K562 (cell line): ENCODE measurements at regions not wholly inside any gene's neighbourhood (a gene's known extent, or its start where the extent isn't known, plus 50 kb on each side); places are given as distances from the start of the nearest gene placed in this dataset.

Source experiments
- ATAC-seq: fragments of 200-7000 bp; cut with Tn5 transposase; 3 replicates; pipeline ENCODE4 v1.9.1; 2020; ENCODE audit warnings: moderate library complexity
- BruUV-seq: library from RNA; stranded (reverse); fragments of 400-500 nt; replicated peaks from 2 replicates; lab custom pipeline; 2021; lab: Mats Ljungman, UMichigan
- CTCF ChIA-PET: fragments of 300-600 bp; formaldehyde crosslinking; extraction: SDS; loops from one replicate; lab custom pipeline; 2021; ENCODE audit warnings: low intra/inter-chr PET ratio; lab: Yijun Ruan, JAX
- POLR2A ChIA-PET: fragments of 300-600, 350-650 bp; sonication (Branson Sonifier 250); formaldehyde crosslinking; extraction: SDS; loops from one replicate; lab custom pipeline; 2021; ENCODE audit warnings: antibody characterized with exemption, inconsistent platforms; lab: Yijun Ruan, JAX
- DNase-seq, 4 experiments: peaks; one replicate each; pipeline versions ENCODE4 v3.0.0 to v3.0.0-alpha.2; 2011 to 2018; ENCODE audit warnings: low spot score in 3 of 4, mixed read lengths in 3 of 4; ENCODE audit errors: extremely low read depth in 1 of 4
- FAIRE-seq: peaks from 2 replicates; lab custom pipeline; 2011; peaks lifted over from hg19 to GRCh38; lab: Jason Lieb, UNC
- H2AFZ ChIP-seq: 2 replicates; pipeline ENCODE4 v1.6.0; 2011; ENCODE audit warnings: low read depth, low read length, control low read depth, inconsistent platforms
- H3K27ac ChIP-seq: fragments of 200-600 bp; 3 replicates; pipeline ENCODE4 v1.8.0; 2011; ENCODE audit warnings: low read depth, mild to moderate bottlenecking, control low read depth, inconsistent platforms, low read length, moderate library complexity, mixed read lengths; ENCODE audit errors: extremely low read depth
- H3K27me3 ChIP-seq, 2 experiments: fragments of 300-600 bp in 1 of 2; 2 replicates in 1 of 2; 3 replicates in 1 of 2; pipeline versions ENCODE4 v1.6.0 to v1.8.0; 2011; ENCODE audit warnings: inconsistent platforms in 2 of 2, low read length in 2 of 2, mild to moderate bottlenecking in 1 of 2, mixed read lengths in 1 of 2, moderate library complexity in 1 of 2; ENCODE audit not compliant: control insufficient read depth in 2 of 2, insufficient read depth in 2 of 2
- H3K36me3 ChIP-seq: fragments of 300-600 bp; 3 replicates; pipeline ENCODE4 v1.8.0; 2011; ENCODE audit warnings: mild to moderate bottlenecking, low read length, inconsistent platforms; ENCODE audit not compliant: control insufficient read depth, insufficient read depth
- H3K4me1 ChIP-seq, 2 experiments: fragments of 200-600 bp in 1 of 2; replicated peaks in 1 of 2; 2 replicates in 1 of 2; 3 replicates in 1 of 2; pipeline versions ENCODE4 v1.5.1 to v1.8.0; 2011; ENCODE audit warnings: inconsistent platforms in 2 of 2, low read length in 2 of 2, mild to moderate bottlenecking in 1 of 2, mixed read lengths in 1 of 2, moderate library complexity in 1 of 2; ENCODE audit not compliant: control insufficient read depth in 2 of 2, insufficient read depth in 2 of 2
- H3K4me2 ChIP-seq: 2 replicates; pipeline ENCODE4 v1.6.1; 2011; ENCODE audit warnings: low read length, control low read depth, inconsistent platforms, mixed read lengths; ENCODE audit not compliant: insufficient read depth
- H3K4me3 ChIP-seq: fragments of 200-600 bp; sonication (generic), shearing (Covaris generic); 2 replicates; pipeline ENCODE4 v1.5.1; 2016; ENCODE audit warnings: control low read depth, inconsistent platforms
- H3K79me2 ChIP-seq: fragments of 200-600 bp; 3 replicates; pipeline ENCODE4 v1.8.0; 2011; ENCODE audit warnings: low read length, inconsistent platforms; ENCODE audit not compliant: control insufficient read depth, insufficient read depth
- H3K9ac ChIP-seq, 2 experiments: 2 replicates each; pipeline versions ENCODE4 v1.6.0 to v1.6.1; 2011; ENCODE audit warnings: low read depth in 2 of 2, low read length in 2 of 2, control low read depth in 1 of 2, inconsistent platforms in 1 of 2, mild to moderate bottlenecking in 1 of 2, mixed read lengths in 1 of 2; ENCODE audit not compliant: insufficient read depth in 1 of 2
- H3K9me1 ChIP-seq: one replicate; pipeline ENCODE4 v1.6.0; 2011; ENCODE audit warnings: inconsistent platforms, mild to moderate bottlenecking, low read length, moderate library complexity; ENCODE audit not compliant: control insufficient read depth, insufficient read depth
- H3K9me3 ChIP-seq: replicated peaks from 2 replicates; pipeline ENCODE4 v1.5.1; 2011; ENCODE audit warnings: low read depth, low read length, inconsistent platforms; ENCODE audit not compliant: control insufficient read depth, insufficient read depth
- H4K20me1 ChIP-seq: replicated peaks from 2 replicates; pipeline ENCODE4 v1.6.1; 2011; ENCODE audit warnings: low read length, inconsistent platforms, mixed read lengths; ENCODE audit not compliant: control insufficient read depth, insufficient read depth
- C11orf30 ChIP-seq: fragments of 450-650 bp; IDR thresholded peaks from 2 replicates; pipeline ENCODE4 v1.6.1; 2016; ENCODE audit warnings: low read depth, mild to moderate bottlenecking
- CUX1 ChIP-seq: fragments of 200-800 bp; sonication (Bioruptor generic); IDR thresholded peaks from 2 replicates; pipeline ENCODE4 v1.6.1; 2016; ENCODE audit warnings: missing genetic modification characterization, missing compliant biosample characterization
- HNRNPUL1 ChIP-seq: fragments of 200-400 bp; formaldehyde crosslinking; IDR thresholded peaks from 2 replicates; pipeline ENCODE4 v1.6.1; 2017; ENCODE audit warnings: low read length
- HOXB6 ChIP-seq: fragments of 250-450 bp; sonication (Bioruptor Pico); IDR thresholded peaks from 2 replicates; pipeline ENCODE4 v1.5.1; 2022; ENCODE audit warnings: mild to moderate bottlenecking, borderline replicate concordance
- SRSF1 ChIP-seq: fragments of 200-400 bp; formaldehyde crosslinking; IDR thresholded peaks from 2 replicates; pipeline ENCODE4 v1.6.1; 2017; ENCODE audit warnings: mild to moderate bottlenecking, low read depth, low read length, moderate library complexity
- SRSF9 ChIP-seq: fragments of 200-400 bp; formaldehyde crosslinking; IDR thresholded peaks from 2 replicates; pipeline ENCODE4 v1.6.1; 2017; ENCODE audit warnings: low read depth, low read length, borderline replicate concordance
- TGIF2 ChIP-seq: sonication (generic); formaldehyde crosslinking; IDR thresholded peaks from 2 replicates; pipeline ENCODE4 v1.8.1; 2022; ENCODE audit warnings: mild to moderate bottlenecking, missing genetic modification reagents, moderate library complexity
- TRIM24 ChIP-seq, 2 experiments: fragments of 450-650 bp; IDR thresholded peaks; 2 replicates each; pipeline ENCODE4 v1.6.1; 2016
- TSC22D4 ChIP-seq: fragments of 450-650 bp; IDR thresholded peaks from 2 replicates; pipeline ENCODE4 v1.6.1; 2016; ENCODE audit warnings: missing genetic modification characterization, missing biosample characterization, control low read depth
- ZNF212 ChIP-seq: fragments of 450-650 bp; formaldehyde crosslinking; IDR thresholded peaks from 2 replicates; pipeline ENCODE4 v1.4.0; 2020; ENCODE audit warnings: mild to moderate bottlenecking
- ZNF695 ChIP-seq: fragments of 450-650 bp; formaldehyde crosslinking; IDR thresholded peaks from 2 replicates; pipeline ENCODE4 v1.4.0; 2020; ENCODE audit warnings: mild to moderate bottlenecking, moderate library complexity
- ZSCAN29 ChIP-seq: fragments of 450-650 bp; IDR thresholded peaks from 2 replicates; pipeline ENCODE4 v1.6.1; 2017
- WGBS: fragments of 100-300 bp; shearing (Covaris generic); methylation state at CpG from one replicate; pipeline ENCODE4 v1.1.6; 2016; ENCODE audit warnings: low coverage, mixed read lengths; ENCODE audit not compliant: insufficient coverage; ENCODE audit errors: missing lambda C conversion rate; 5-methylcytosine and 5-hydroxymethylcytosine counted together
- in situ Hi-C: fragments of 300-500 bp; cut with MboI; formaldehyde crosslinking; loops from 4 replicates; pipeline ENCODE4 v1.15.0; 2018; ENCODE audit warnings: inconsistent platforms, mixed read lengths
- intact Hi-C: fragments of 100-400 bp; cut with micrococcal nuclease; formaldehyde crosslinking; loops from 2 replicates; pipeline ENCODE4 v1.14.2; 2022
- TF ChIP-seq, protein P1 (sequence below): fragments of 150-350 bp; IDR thresholded peaks from 2 replicates; pipeline ENCODE4 v1.6.1; 2014; ENCODE audit warnings: low read depth, mild to moderate bottlenecking, low read length, borderline replicate concordance

GRCh38 chr1:56074007-56074651, 505.2 kb downstream of the PLPP3 start (continued):
- TF ChIP-seq, protein P1, sequence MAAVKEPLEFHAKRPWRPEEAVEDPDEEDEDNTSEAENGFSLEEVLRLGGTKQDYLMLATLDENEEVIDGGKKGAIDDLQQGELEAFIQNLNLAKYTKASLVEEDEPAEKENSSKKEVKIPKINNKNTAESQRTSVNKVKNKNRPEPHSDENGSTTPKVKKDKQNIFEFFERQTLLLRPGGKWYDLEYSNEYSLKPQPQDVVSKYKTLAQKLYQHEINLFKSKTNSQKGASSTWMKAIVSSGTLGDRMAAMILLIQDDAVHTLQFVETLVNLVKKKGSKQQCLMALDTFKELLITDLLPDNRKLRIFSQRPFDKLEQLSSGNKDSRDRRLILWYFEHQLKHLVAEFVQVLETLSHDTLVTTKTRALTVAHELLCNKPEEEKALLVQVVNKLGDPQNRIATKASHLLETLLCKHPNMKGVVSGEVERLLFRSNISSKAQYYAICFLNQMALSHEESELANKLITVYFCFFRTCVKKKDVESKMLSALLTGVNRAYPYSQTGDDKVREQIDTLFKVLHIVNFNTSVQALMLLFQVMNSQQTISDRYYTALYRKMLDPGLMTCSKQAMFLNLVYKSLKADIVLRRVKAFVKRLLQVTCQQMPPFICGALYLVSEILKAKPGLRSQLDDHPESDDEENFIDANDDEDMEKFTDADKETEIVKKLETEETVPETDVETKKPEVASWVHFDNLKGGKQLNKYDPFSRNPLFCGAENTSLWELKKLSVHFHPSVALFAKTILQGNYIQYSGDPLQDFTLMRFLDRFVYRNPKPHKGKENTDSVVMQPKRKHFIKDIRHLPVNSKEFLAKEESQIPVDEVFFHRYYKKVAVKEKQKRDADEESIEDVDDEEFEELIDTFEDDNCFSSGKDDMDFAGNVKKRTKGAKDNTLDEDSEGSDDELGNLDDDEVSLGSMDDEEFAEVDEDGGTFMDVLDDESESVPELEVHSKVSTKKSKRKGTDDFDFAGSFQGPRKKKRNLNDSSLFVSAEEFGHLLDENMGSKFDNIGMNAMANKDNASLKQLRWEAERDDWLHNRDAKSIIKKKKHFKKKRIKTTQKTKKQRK = no peak
- TF ChIP-seq HNRNPUL1 (no peak), C11orf30 (no peak), TRIM24 (IDR thresholded peaks at IDR 0.05) (no peak), SRSF1 (no peak), ZNF212 (CRISPR knock-in tag) (no peak), HOXB6 (no peak), SRSF9 (no peak)

DNA sequence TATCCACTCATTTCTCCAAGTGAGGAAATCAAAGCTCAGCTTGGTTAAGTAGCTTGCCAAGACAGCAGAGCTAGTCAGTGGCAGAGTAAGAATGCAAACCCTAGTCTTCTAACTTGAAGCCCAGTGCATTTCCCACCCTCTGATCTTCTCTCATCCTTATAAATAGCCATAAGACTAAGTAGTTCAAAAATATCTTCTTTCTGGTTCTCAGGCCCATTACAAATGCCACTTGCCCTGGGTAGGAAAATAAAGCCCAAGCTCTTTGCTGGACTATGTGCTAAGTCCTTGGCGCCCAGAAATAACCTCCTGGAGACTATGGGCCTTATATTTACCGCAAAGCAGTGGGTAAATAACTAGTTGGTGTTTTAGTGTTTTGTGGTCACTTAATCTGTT, 505.8 kb downstream of the PLPP3 start:
- H3K27ac ChIP-seq = no peak overlapping the region
- no peaks in the 10 kb centered on the region for H3K27me3 ChIP-seq
- H3K4me3 ChIP-seq = no peak overlapping the region
- in situ Hi-C loops (no loop called here), intact Hi-C loops (no loop called here)
- no peak for ATAC-seq
- no peak overlapping the region for H2AFZ ChIP-seq
- no peaks in the 10 kb centered on the region for H3K4me1 ChIP-seq
- no TSS peak for BruUV-seq
- no peak for DNase-seq
- no peaks in the 10 kb centered on the region for H4K20me1 ChIP-seq
- H3K4me2 ChIP-seq = no peak overlapping the region
- CTCF ChIA-PET = no interaction called here
- no peaks in the 10 kb centered on the region for H3K79me2 ChIP-seq
- no peaks in the 10 kb centered on the region for H3K9me1 ChIP-seq
- H3K36me3 ChIP-seq = no peaks in the 10 kb centered on the region
- FAIRE-seq = no peak
- 0% methylated on average over 2 of the region's 2 CpGs for WGBS
- no peaks in the 10 kb centered on the region for H3K9me3 ChIP-seq
- no peak overlapping the region for H3K9ac ChIP-seq
- POLR2A ChIA-PET = no interaction called here
- TF ChIP-seq ZSCAN29 (no peak), TGIF2 (CRISPR knock-in tag) (no peak), ZNF695 (CRISPR knock-in tag) (no peak), CUX1 (no peak), TSC22D4 (tag) (no peak)
